Neuronal stem cell (in vitro differentiated cells): ENCODE measurements at regions not wholly inside any gene's neighbourhood (a gene's known extent, or its start where the extent isn't known, plus 50 kb on each side); places are given as distances from the start of the nearest gene placed in this dataset.

Experiments used
- DNase-seq: peaks from one replicate; pipeline ENCODE4 v3.0.0-alpha.2; 2013; ENCODE audit warnings: low spot score
- H2AFZ ChIP-seq: one replicate; pipeline ENCODE4 v1.6.1; 2013; ENCODE audit warnings: mild to moderate bottlenecking, low read length, inconsistent platforms
- H2AK5ac ChIP-seq: 2 replicates; pipeline ENCODE4 v1.6.1; 2013; ENCODE audit warnings: low read depth, mild to moderate bottlenecking, inconsistent platforms, low read length, moderate library complexity, mixed read lengths
- H2BK120ac ChIP-seq: 2 replicates; pipeline ENCODE4 v1.6.1; 2013; ENCODE audit warnings: low read depth, mild to moderate bottlenecking, inconsistent platforms, low read length, moderate library complexity, mixed read lengths
- H2BK12ac ChIP-seq: one replicate; pipeline ENCODE4 v1.6.1; 2013; ENCODE audit warnings: low read length, inconsistent platforms
- H2BK15ac ChIP-seq: 2 replicates; pipeline ENCODE4 v1.6.1; 2013; ENCODE audit warnings: mild to moderate bottlenecking, low read length, inconsistent platforms, mixed read lengths
- H2BK5ac ChIP-seq: one replicate; pipeline ENCODE4 v1.6.1; 2013; ENCODE audit warnings: inconsistent platforms, mild to moderate bottlenecking, low read length, moderate library complexity
- H3K14ac ChIP-seq: one replicate; pipeline ENCODE4 v1.6.1; 2013; ENCODE audit warnings: low read length, inconsistent platforms
- H3K18ac ChIP-seq: 2 replicates; pipeline ENCODE4 v1.6.1; 2013; ENCODE audit warnings: low read length, inconsistent platforms
- H3K23ac ChIP-seq: 2 replicates; pipeline ENCODE4 v1.6.1; 2013; ENCODE audit warnings: low read depth, mild to moderate bottlenecking, mixed read lengths, low read length, inconsistent platforms; ENCODE audit not compliant: poor library complexity
- H3K27ac ChIP-seq: replicated peaks from 3 replicates; pipeline ENCODE4 v1.5.1; 2013; ENCODE audit warnings: low read length, inconsistent platforms
- H3K27me3 ChIP-seq, 3 experiments: 2 replicates each; pipeline ENCODE4 v1.6.1; 2013; ENCODE audit warnings: low read length in 3 of 3, mild to moderate bottlenecking in 2 of 3, inconsistent platforms in 1 of 3, low read depth in 1 of 3, mixed read lengths in 1 of 3, moderate library complexity in 1 of 3; ENCODE audit not compliant: control insufficient read depth in 3 of 3, insufficient read depth in 3 of 3
- H3K36me3 ChIP-seq, 2 donors: replicated peaks in 1 of 2; 2 replicates each; pipeline ENCODE4 v1.6.1; 2013; ENCODE audit warnings: low read length in 2 of 2; ENCODE audit not compliant: control insufficient read depth in 2 of 2, insufficient read depth in 2 of 2
- H3K4ac ChIP-seq: 2 replicates; pipeline ENCODE4 v1.6.1; 2013; ENCODE audit warnings: inconsistent platforms, mild to moderate bottlenecking, low read length, moderate library complexity
- H3K4me1 ChIP-seq, 2 donors: 1 replicate in 1 of 2; 2 replicates in 1 of 2; pipeline ENCODE4 v1.6.1; 2013; ENCODE audit warnings: low read length in 2 of 2, low read depth in 1 of 2; ENCODE audit not compliant: control insufficient read depth in 2 of 2, insufficient read depth in 1 of 2
- H3K4me2 ChIP-seq: one replicate; pipeline ENCODE4 v1.6.1; 2013; ENCODE audit warnings: mild to moderate bottlenecking, low read length, inconsistent platforms; ENCODE audit not compliant: insufficient read depth, poor library complexity, severe bottlenecking
- H3K4me3 ChIP-seq, 2 donors: 2 replicates each; pipeline ENCODE4 v1.5.1; 2013; ENCODE audit warnings: low read length in 2 of 2, mild to moderate bottlenecking in 2 of 2, inconsistent platforms in 1 of 2, moderate library complexity in 1 of 2
- H3K79me1 ChIP-seq: one replicate; pipeline ENCODE4 v1.6.1; 2013; ENCODE audit warnings: low read depth, mild to moderate bottlenecking, inconsistent platforms, low read length, moderate library complexity
- H3K9ac ChIP-seq: one replicate; pipeline ENCODE4 v1.6.1; 2013; ENCODE audit warnings: mild to moderate bottlenecking, low read depth, low read length, inconsistent platforms; ENCODE audit not compliant: poor library complexity
- H3K9me3 ChIP-seq, 2 donors: replicated peaks in 1 of 2; 2 replicates each; pipeline versions ENCODE3 to v1.6.1; 2013; ENCODE audit warnings: low read length in 2 of 2, mild to moderate bottlenecking in 2 of 2, inconsistent platforms in 1 of 2, low read depth in 1 of 2, mixed read lengths in 1 of 2, moderate library complexity in 1 of 2; ENCODE audit not compliant: control insufficient read depth in 2 of 2, insufficient read depth in 1 of 2
- H4K8ac ChIP-seq: one replicate; pipeline ENCODE4 v1.6.1; 2013; ENCODE audit warnings: low read depth, mild to moderate bottlenecking, inconsistent platforms, low read length, moderate library complexity
- H4K91ac ChIP-seq: one replicate; pipeline ENCODE4 v1.6.1; 2013; ENCODE audit warnings: low read length, low read depth, mild to moderate bottlenecking, inconsistent platforms; ENCODE audit not compliant: poor library complexity
- WGBS, 2 donors: extraction: QIAGEN DNeasy Blood & Tissue Kit; methylation state at CpG; one replicate each; pipeline ENCODE4 v1.1.7; 2013; ENCODE audit warnings: missing lambda C conversion rate in 2 of 2, mixed read lengths in 1 of 2; ENCODE audit not compliant: insufficient read length in 2 of 2, insufficient replicate concordance in 1 of 2; ENCODE audit errors: extremely low coverage in 2 of 2; 5-methylcytosine and 5-hydroxymethylcytosine counted together

DNA sequence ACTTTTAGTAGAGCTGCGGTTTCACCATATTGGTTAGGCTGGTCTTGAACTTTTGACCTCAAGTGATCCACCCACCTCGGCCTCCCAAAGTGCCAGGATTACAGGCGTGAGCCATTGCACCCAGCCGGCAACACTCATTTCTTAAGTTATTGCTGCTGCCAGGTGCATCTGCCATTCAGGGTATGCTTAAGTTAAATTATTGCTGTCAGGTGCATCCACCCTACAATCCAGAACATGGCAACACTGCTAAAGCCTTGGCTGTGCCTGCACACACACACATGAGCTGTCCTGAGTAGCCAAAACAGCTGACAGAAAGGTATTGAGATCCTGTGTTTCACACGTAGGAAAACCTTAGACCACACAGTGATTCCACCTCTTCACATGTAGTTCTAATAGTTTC, 148.2 kb downstream of the FAM161A start:
- H3K27me3 ChIP-seq, result no peaks in the 10 kb centered on the region
- H3K4me2 ChIP-seq, result no peak overlapping the region
- no peak overlapping the region for H4K8ac ChIP-seq
- no peak overlapping the region for H3K4ac ChIP-seq
- H3K9me3 ChIP-seq, result no peaks in the 10 kb centered on the region
- H3K4me1 ChIP-seq, result no peaks in the 10 kb centered on the region
- no peak overlapping the region for H3K27ac ChIP-seq
- H3K23ac ChIP-seq, result no peak overlapping the region
- H2BK120ac ChIP-seq, result no peak overlapping the region
- no peak overlapping the region for H3K18ac ChIP-seq
- no peak overlapping the region for H2AK5ac ChIP-seq
- DNase-seq, result no peak
- no peak overlapping the region for H3K9ac ChIP-seq
- H2BK15ac ChIP-seq, result no peak overlapping the region
- no peak overlapping the region for H2AFZ ChIP-seq
- H3K79me1 ChIP-seq, result no peaks in the 10 kb centered on the region
- H2BK12ac ChIP-seq, result no peak overlapping the region
- H4K91ac ChIP-seq, result no peak overlapping the region
- no peak overlapping the region for H3K4me3 ChIP-seq
- WGBS, 2 donors, result no CpG with 5 or more reads among the region's 5 CpGs
- no peaks in the 10 kb centered on the region for H3K36me3 ChIP-seq
- no peak overlapping the region for H2BK5ac ChIP-seq
- H3K14ac ChIP-seq, result no peak overlapping the region

DNA sequence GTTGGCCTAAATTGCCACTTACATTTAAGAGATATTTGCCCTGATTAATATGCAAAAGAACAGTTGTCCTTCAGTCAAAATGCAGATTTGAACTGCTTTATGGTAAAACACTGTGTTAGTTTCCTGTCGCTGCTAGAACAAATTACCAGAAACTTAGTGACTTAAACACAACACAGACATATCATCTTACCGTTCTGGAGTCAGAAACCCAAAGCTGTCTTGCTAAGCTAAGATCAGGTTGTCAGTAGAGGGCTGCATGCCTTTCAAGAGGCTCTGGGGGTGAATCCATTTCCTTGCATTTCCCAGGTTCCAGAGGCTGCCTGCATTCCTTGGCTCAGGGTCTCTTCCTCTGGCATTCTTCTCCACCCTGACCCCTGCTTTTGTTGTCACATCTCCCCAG, 149.5 kb downstream of the FAM161A start:
- Histone ChIP-seq H3K4me2 (no peak overlapping the region), H2BK15ac (no peak overlapping the region), H3K4me1 (no peaks in the 10 kb centered on the region), H2AFZ (no peak overlapping the region), H2BK12ac (no peak overlapping the region), H3K9ac (no peak overlapping the region), H2BK120ac (no peak overlapping the region), H3K4ac (no peak overlapping the region), H3K79me1 (no peaks in the 10 kb centered on the region), H2BK5ac (no peak overlapping the region), H3K27ac (no peak overlapping the region), H2AK5ac (no peak overlapping the region), H4K91ac (no peak overlapping the region), H3K4me3 (no peak overlapping the region), H3K27me3 (no peaks in the 10 kb centered on the region), H3K36me3 (no peaks in the 10 kb centered on the region), H4K8ac (no peak overlapping the region), H3K14ac (no peak overlapping the region), H3K9me3 (no peaks in the 10 kb centered on the region), H3K23ac (no peak overlapping the region), H3K18ac (no peak overlapping the region)
- DNase-seq, result no peak
- no CpG with 5 or more reads among the region's 2 CpGs for WGBS, 2 donors

DNA sequence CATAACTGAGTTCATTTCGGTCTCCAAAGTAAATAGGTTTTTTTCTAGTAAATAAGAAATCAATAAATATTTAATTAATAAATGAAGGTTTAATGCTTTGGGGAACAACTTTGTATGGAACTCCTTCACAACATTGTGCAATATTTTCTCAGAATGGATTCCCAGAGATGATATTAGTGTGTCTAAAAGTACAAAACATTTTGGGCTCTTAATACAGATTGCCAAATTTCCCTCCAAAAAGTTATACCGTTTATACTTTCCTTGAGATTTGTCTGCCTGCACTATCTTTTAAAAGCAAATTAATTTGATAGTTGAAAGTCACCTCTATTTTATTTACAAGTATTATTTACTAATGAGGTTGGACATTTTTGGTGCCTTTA, 151.8 kb downstream of the FAM161A start:
- WGBS, 2 donors, result no CpG with 5 or more reads among the region's 2 CpGs
- H3K79me1 ChIP-seq, result no peaks in the 10 kb centered on the region
- no peak overlapping the region for H3K23ac ChIP-seq
- no peak overlapping the region for H2BK12ac ChIP-seq
- H4K8ac ChIP-seq, result no peak overlapping the region
- peaks cover 0 to 3% (median 0%) of the 10 kb centered on the region in 3 experiments for H3K27me3 ChIP-seq
- H3K27ac ChIP-seq, result no peak overlapping the region
- H3K9me3 ChIP-seq, result no peaks in the 10 kb centered on the region
- no peak overlapping the region for H3K4ac ChIP-seq
- H3K14ac ChIP-seq, result no peak overlapping the region
- H2BK120ac ChIP-seq, result no peak overlapping the region
- H2BK15ac ChIP-seq, result no peak overlapping the region
- no peak overlapping the region for H3K9ac ChIP-seq
- no peak overlapping the region for H3K18ac ChIP-seq
- no peak overlapping the region for H2BK5ac ChIP-seq
- no peaks in the 10 kb centered on the region for H3K4me1 ChIP-seq
- H3K36me3 ChIP-seq, result no peaks in the 10 kb centered on the region
- no peak overlapping the region for H3K4me3 ChIP-seq
- H3K4me2 ChIP-seq, result no peak overlapping the region
- no peak overlapping the region for H2AFZ ChIP-seq
- DNase-seq, result no peak
- H4K91ac ChIP-seq, result no peak overlapping the region
- H2AK5ac ChIP-seq, result no peak overlapping the region

DNA sequence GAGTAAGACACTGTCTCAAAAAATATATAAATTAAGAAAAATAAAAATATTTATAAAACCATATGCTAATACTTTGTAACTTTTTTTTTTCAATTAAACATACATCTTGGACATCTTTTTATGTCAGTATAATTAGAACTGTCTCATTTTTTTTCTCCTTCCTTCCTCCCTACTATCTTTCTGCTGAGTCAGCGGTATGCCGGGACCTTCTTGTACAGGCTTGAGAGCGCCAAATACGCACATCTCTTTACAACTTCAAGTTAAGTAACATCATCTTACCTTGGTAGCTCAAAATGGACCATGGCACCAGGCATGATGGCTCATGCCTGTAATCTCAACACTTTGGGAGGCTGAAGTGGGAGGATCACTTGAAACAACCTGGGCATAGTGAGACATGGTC, 153.4 kb downstream of the FAM161A start:
- Histone ChIP-seq H2AFZ (no peak overlapping the region), H2BK120ac (no peak overlapping the region), H3K4me3 (no peak overlapping the region), H3K27ac (no peak overlapping the region), H3K79me1 (no peaks in the 10 kb centered on the region), H2BK15ac (no peak overlapping the region), H3K18ac (no peak overlapping the region), H3K27me3 (peaks cover 0 to 3% (median 0%) of the 10 kb centered on the region in 3 experiments), H2AK5ac (no peak overlapping the region), H3K9ac (no peak overlapping the region), H4K8ac (no peak overlapping the region), H3K36me3 (no peaks in the 10 kb centered on the region), H3K4me2 (no peak overlapping the region), H3K9me3 (no peaks in the 10 kb centered on the region), H4K91ac (no peak overlapping the region), H3K4me1 (no peaks in the 10 kb centered on the region), H3K14ac (no peak overlapping the region), H3K4ac (no peak overlapping the region), H2BK12ac (no peak overlapping the region), H3K23ac (no peak overlapping the region), H2BK5ac (no peak overlapping the region)
- DNase-seq, result no peak
- WGBS, 2 donors, result no CpG with 5 or more reads among the region's 4 CpGs
